ENCODE measurements at regions not wholly inside any gene's neighbourhood (a gene's known extent, or its start where the extent isn't known, plus 50 kb on each side); places are given as distances from the start of the nearest gene placed in this dataset.
"Not testable (repeated sequence)": the region's sequence is repeated elsewhere in the genome, so short reads cannot be mapped to it uniquely, and the experiment has no call there.

GRCh38 chr18:22513721-22514481, 96.2 kb upstream of the CTAGE1 start:
- Mint-ChIP-seq H3K36me3 (peaks cover 0 to 7% (median 0%) of the 10 kb centered on the region in 3 donors), H3K4me3 (no peak overlapping the region), H3K27me3 (ENCODE audit: low read depth in 3 of 3) (peaks cover 1 to 8% (median 6%) of the 10 kb centered on the region in 3 donors), H3K27ac (no peak overlapping the region), H3K9me3 (peaks cover 0 to 2% (median 0%) of the 10 kb centered on the region in 6 donors), H3K4me1 (no peaks in the 10 kb centered on the region)
- DNase-seq = no peak

DNA sequence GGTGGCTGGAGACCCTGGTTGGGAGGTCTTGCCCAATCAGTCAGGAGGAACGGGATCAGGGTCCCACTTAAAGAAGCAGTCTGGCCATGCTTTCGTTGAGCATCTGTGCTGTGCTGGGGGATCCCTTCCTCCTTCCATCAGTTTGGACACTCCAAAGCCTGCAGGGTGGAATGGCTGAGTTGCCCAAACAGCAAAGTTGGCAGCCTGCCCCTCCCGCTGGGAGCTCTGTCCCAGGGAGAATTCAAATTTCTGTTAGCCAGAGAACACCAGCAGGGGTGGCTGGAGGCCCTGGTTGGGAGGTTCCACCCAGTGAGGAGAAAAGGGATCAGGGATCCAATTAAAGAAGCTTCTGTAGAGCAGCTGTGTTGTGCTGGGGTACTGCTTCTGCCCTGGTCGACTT, 96.9 kb upstream of the CTAGE1 start:
- no peak overlapping the region for H3K4me3 Mint-ChIP-seq
- H3K27ac Mint-ChIP-seq = no peak overlapping the region
- peaks cover 0 to 2% (median 0%) of the 10 kb centered on the region in 6 donors for H3K9me3 Mint-ChIP-seq
- H3K4me1 Mint-ChIP-seq = no peaks in the 10 kb centered on the region
- peaks cover 1 to 7% (median 6%) of the 10 kb centered on the region in 3 donors for H3K27me3 Mint-ChIP-seq (ENCODE audit: low read depth in 3 of 3)
- H3K36me3 Mint-ChIP-seq = peaks cover 0 to 7% (median 0%) of the 10 kb centered on the region in 3 donors
- DNase-seq = no peak

DNA sequence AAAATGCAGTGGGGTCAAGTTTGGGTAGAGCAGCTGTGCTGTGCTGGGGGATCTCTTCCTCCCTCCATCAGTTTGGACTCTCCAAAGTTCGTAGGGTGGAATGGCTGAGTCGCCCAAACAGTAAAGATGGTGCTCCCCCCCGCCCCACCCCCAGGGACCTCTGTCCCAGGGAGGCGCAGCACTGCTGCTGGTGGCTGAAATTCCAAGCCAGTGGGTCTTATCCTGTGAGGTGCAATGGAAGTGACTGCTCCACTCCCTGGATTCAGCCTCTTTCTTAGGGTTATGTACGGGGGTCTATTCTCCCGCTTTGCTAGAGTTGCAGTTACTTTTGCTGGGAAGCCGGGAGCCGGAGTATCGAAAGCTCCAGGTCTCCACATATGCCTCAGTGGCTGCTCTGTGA, 97.5 kb upstream of the CTAGE1 start:
- Mint-ChIP-seq H3K36me3 (peaks cover 0 to 7% (median 0%) of the 10 kb centered on the region in 3 donors), H3K4me3 (no peak overlapping the region)

DNA sequence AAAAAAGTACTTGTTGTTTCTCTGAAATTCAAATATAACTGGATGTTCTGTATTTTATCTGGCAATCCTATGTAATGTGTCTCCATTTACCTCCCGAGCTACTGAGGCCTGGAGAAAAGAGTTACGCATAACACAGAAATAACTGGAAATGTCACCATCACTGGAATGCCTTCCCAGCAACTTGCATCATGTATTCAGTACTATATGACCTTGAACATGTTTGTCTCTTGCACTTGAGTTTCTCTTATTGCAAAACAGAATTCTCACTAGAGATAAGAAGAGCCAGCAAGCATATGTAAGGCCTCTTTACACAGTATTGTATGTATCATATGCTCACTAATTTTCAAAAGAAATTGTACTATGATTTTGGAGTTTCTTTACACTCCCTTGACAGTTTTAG, 99.6 kb upstream of the CTAGE1 start:
- no peak overlapping the region for H3K4me3 Mint-ChIP-seq
- no peak for DNase-seq
- peaks cover 1 to 4% (median 4%) of the 10 kb centered on the region in 3 donors for H3K27me3 Mint-ChIP-seq (ENCODE audit: low read depth in 3 of 3)
- H3K4me1 Mint-ChIP-seq = no peaks in the 10 kb centered on the region
- H3K36me3 Mint-ChIP-seq = peaks cover 0 to 7% (median 3%) of the 10 kb centered on the region in 3 donors
- H3K9me3 Mint-ChIP-seq = peaks cover 0 to 2% (median 0%) of the 10 kb centered on the region in 6 donors
- H3K27ac Mint-ChIP-seq = no peak overlapping the region

More for the DNA sequence above, 97.5 kb upstream of the CTAGE1 start:
- Mint-ChIP-seq H3K9me3 (peaks cover 0 to 2% (median 0%) of the 10 kb centered on the region in 6 donors), H3K4me1 (no peaks in the 10 kb centered on the region), H3K27me3 (ENCODE audit: low read depth in 3 of 3) (peaks cover 1 to 6% (median 4%) of the 10 kb centered on the region in 3 donors), H3K27ac (no peak overlapping the region)
- DNase-seq = no peak

- H3K27me3 Mint-ChIP-seq (ENCODE audit: low read depth in 3 of 3) = peaks cover 4 to 7% (median 7%) of the 10 kb centered on the region in 3 donors
- no peak overlapping the region for H3K27ac Mint-ChIP-seq
These were observed 103.5 kb upstream of the CTAGE1 start for GRCh38 chr18:22521026-22521707.

GRCh38 chr18:22523481-22523880, 105.8 kb upstream of the CTAGE1 start:
- Mint-ChIP-seq H3K4me3 (no peak overlapping the region), H3K36me3 (peaks cover 0 to 4% (median 3%) of the 10 kb centered on the region in 3 donors), H3K27me3 (ENCODE audit: low read depth in 3 of 3) (peaks cover 5 to 7% (median 6%) of the 10 kb centered on the region in 3 donors), H3K9me3 (no peaks in the 10 kb centered on the region), H3K27ac (no peak overlapping the region), H3K4me1 (no peaks in the 10 kb centered on the region)
- no peak for DNase-seq

More at GRCh38 chr18:22521026-22521707, 103.5 kb upstream of the CTAGE1 start:
- no peak overlapping the region for H3K4me3 Mint-ChIP-seq
- no peaks in the 10 kb centered on the region for H3K4me1 Mint-ChIP-seq
- DNase-seq = no peak
- H3K36me3 Mint-ChIP-seq = peaks cover 0 to 4% (median 3%) of the 10 kb centered on the region in 3 donors
- no peaks in the 10 kb centered on the region for H3K9me3 Mint-ChIP-seq

GRCh38 chr18:22524783-22525182, 107.1 kb upstream of the CTAGE1 start:
- Mint-ChIP-seq H3K9me3 (no peaks in the 10 kb centered on the region), H3K27ac (no peak overlapping the region), H3K36me3 (peaks cover 0 to 4% (median 3%) of the 10 kb centered on the region in 3 donors), H3K4me1 (no peaks in the 10 kb centered on the region), H3K27me3 (ENCODE audit: low read depth in 3 of 3) (peaks cover 5 to 9% (median 7%) of the 10 kb centered on the region in 3 donors), H3K4me3 (no peak overlapping the region)
- no peak for DNase-seq

DNA sequence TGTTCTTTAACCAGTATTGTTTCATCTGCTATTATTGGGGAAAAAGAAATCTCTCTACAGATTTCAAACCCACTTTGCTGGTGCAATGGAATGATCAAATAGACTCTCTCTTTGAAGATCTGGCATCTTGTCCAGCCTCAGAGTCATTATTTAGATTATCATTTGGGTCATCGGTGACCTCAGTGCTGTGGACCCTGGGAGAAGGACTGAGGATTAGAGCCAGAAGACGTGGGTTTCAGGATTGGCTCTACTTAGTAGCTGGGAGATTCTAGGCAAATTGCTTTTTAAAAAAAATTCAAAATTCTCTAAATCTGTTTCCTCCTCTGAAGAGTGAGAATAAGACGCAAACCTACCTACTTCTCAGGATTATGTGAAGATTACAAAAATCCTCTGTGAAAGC, 107.6 kb upstream of the CTAGE1 start:
- no peaks in the 10 kb centered on the region for H3K4me1 Mint-ChIP-seq
- H3K9me3 Mint-ChIP-seq = no peaks in the 10 kb centered on the region
- no peak overlapping the region for H3K27ac Mint-ChIP-seq
- no peak for DNase-seq
- H3K4me3 Mint-ChIP-seq = no peak overlapping the region
- peaks cover 5 to 9% (median 7%) of the 10 kb centered on the region in 3 donors for H3K27me3 Mint-ChIP-seq (ENCODE audit: low read depth in 3 of 3)
- peaks cover 0 to 4% (median 3%) of the 10 kb centered on the region in 3 donors for H3K36me3 Mint-ChIP-seq

- no peak for DNase-seq
- Mint-ChIP-seq H3K27ac (no peak overlapping the region), H3K27me3 (ENCODE audit: low read depth in 3 of 3) (peaks cover 5 to 9% (median 7%) of the 10 kb centered on the region in 3 donors), H3K4me1 (no peaks in the 10 kb centered on the region), H3K4me3 (no peak overlapping the region), H3K36me3 (peaks cover 0 to 4% (median 3%) of the 10 kb centered on the region in 3 donors), H3K9me3 (no peaks in the 10 kb centered on the region)
These were observed 108.2 kb upstream of the CTAGE1 start for GRCh38 chr18:22525883-22526282.

DNA sequence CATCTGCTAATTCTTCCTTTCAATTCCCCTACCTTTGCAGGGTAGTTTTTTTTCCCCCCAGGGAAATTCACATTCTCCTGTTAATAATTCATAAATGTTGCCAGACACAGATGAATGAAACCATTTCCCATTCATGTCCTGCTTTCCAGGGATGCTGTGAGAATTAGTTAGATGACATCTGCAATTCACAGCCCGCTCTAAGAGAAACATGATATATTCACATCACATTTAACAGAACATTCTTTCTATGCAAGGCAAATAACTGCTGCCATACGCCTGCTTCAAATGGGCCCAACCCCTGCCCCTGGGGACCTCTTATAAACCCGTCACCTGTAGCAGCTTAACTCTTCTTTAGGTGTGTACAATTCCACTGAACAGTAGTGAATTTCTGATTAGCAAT, 110.6 kb upstream of the CTAGE1 start:
- H3K27ac Mint-ChIP-seq = no peak overlapping the region
- H3K27me3 Mint-ChIP-seq (ENCODE audit: low read depth in 3 of 3) = peaks cover 5 to 8% (median 5%) of the 10 kb centered on the region in 3 donors
- no peaks in the 10 kb centered on the region for H3K4me1 Mint-ChIP-seq
- no peaks in the 10 kb centered on the region for H3K9me3 Mint-ChIP-seq
- DNase-seq = no peak
- no peaks in the 10 kb centered on the region for H3K36me3 Mint-ChIP-seq
- no peak overlapping the region for H3K4me3 Mint-ChIP-seq

DNA sequence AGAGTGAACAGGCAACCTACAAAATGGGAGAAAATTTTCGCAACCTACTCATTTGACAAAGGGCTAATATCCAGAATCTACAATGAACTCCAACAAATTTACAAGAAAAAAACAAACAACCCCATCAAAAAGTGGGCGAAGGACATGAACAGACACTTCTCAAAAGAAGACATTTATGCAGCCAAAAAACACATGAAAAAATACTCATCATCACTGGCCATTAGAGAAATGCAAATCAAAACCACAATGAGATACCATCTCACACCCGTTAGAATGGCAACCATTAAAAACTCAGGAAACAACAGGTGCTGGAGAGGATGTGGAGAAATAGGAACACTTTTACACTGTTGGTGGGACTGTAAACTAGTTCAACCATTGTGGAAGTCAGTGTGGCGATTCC, 117.0 kb upstream of the CTAGE1 start:
- not testable (repeated sequence) for DNase-seq; H3K36me3 Mint-ChIP-seq; H3K27me3 Mint-ChIP-seq (ENCODE audit: low read depth in 3 of 3); H3K4me1 Mint-ChIP-seq; H3K4me3 Mint-ChIP-seq; H3K27ac Mint-ChIP-seq; H3K9me3 Mint-ChIP-seq

- Mint-ChIP-seq H3K4me3 (no peak overlapping the region), H3K27me3 (ENCODE audit: low read depth in 3 of 3) (peaks cover 0 to 6% (median 3%) of the 10 kb centered on the region in 3 donors), H3K36me3 (peaks cover 0 to 3% (median 0%) of the 10 kb centered on the region in 3 donors), H3K9me3 (peaks cover 0 to 4% (median 0%) of the 10 kb centered on the region in 6 donors), H3K27ac (no peak overlapping the region), H3K4me1 (no peaks in the 10 kb centered on the region)
- DNase-seq = no peak
These were observed 118.8 kb upstream of the CTAGE1 start for GRCh38 chr18:22536558-22536957.

DNA sequence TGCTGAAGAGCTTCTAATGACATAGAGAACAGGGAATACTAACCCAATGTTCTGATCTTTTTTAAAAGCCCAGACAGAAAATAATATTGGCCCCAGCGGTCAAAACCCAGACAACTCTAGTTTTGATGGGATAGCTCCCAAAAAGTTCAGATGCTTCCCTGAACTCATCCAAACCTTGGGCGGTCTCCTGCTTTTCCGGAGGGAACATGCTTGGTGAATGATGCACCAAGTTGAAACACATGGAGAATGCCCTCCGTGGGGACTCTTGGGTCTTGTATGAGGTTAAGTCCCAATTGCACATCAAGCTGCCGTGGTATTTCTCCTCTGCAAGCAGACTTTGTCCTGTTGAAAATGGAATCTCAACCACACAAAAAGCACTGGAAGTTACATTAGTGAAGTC, 120.7 kb upstream of the CTAGE1 start:
- Mint-ChIP-seq H3K9me3 (peaks cover 0 to 4% (median 0%) of the 10 kb centered on the region in 6 donors), H3K4me3 (no peak overlapping the region), H3K36me3 (peaks cover 0 to 3% (median 0%) of the 10 kb centered on the region in 3 donors), H3K27me3 (ENCODE audit: low read depth in 3 of 3) (peaks cover 3 to 10% (median 6%) of the 10 kb centered on the region in 3 donors), H3K4me1 (peaks cover 0 to under 1% of the 10 kb centered on the region in 2 donors), H3K27ac (no peak overlapping the region)
- no peak for DNase-seq
